NB4 (cell line): ENCODE measurements at regions not wholly inside any gene's neighbourhood (a gene's known extent, or its start where the extent isn't known, plus 50 kb on each side); places are given as distances from the start of the nearest gene placed in this dataset.
"Not testable (repeated sequence)": the region's sequence is repeated elsewhere in the genome, so short reads cannot be mapped to it uniquely, and the experiment has no call there.

Experiments used
- DNase-seq: peaks from one replicate; pipeline ENCODE4 v3.0.0; 2010; ENCODE audit warnings: low read depth
- H3K4me3 ChIP-seq: one replicate; pipeline ENCODE4 v1.5.1; 2011; ENCODE audit warnings: mild to moderate bottlenecking, low read depth, low read length, moderate library complexity
- CTCF ChIP-seq: IDR thresholded peaks from one replicate; pipeline ENCODE4 v1.5.1; 2012; ENCODE audit warnings: low read depth, low read length
- MAX ChIP-seq: IDR thresholded peaks from 2 replicates; pipeline ENCODE4 v1.6.1; 2011; ENCODE audit warnings: low read depth, low read length
- MYC ChIP-seq: IDR thresholded peaks from 2 replicates; pipeline ENCODE4 v1.6.1; 2011; ENCODE audit warnings: low read depth, low read length
- POLR2A ChIP-seq: IDR thresholded peaks from 2 replicates; pipeline ENCODE4 v1.6.1; 2011; ENCODE audit warnings: mild to moderate bottlenecking; ENCODE audit not compliant: insufficient read length; ENCODE audit errors: extremely low read depth

- TF ChIP-seq POLR2A (no peak), MYC (no peak), MAX (no peak), CTCF (peak; percentile 72)
- H3K4me3 ChIP-seq, result no peak overlapping the region
- peak; percentile 70 for DNase-seq
Observed at GRCh38 chr15:95024351-95024750, 793.0 kb downstream of the MCTP2 start.

GRCh38 chr15:95025924-95026728 is 794.8 kb downstream of the MCTP2 start:
- DNase-seq, result peak; percentile 76
- no peak overlapping the region for H3K4me3 ChIP-seq
- TF ChIP-seq MYC (no peak), CTCF (peak; percentile 73)

- no peak for TF ChIP-seq CTCF
- TF ChIP-seq POLR2A, result no peak
- no peak for TF ChIP-seq MYC
- TF ChIP-seq MAX, result no peak
- DNase-seq, result no peak
- H3K4me3 ChIP-seq, result no peak overlapping the region
Observed at GRCh38 chr15:95027981-95028380, 796.6 kb downstream of the MCTP2 start.

- DNase-seq, result no peak
- no peak for TF ChIP-seq POLR2A
- no peak for TF ChIP-seq MYC
- TF ChIP-seq CTCF, result no peak
- TF ChIP-seq MAX, result no peak
- no peak overlapping the region for H3K4me3 ChIP-seq
Observed at GRCh38 chr15:95032156-95032555, 800.8 kb downstream of the MCTP2 start.

- TF ChIP-seq MYC (no peak), POLR2A (no peak), MAX (no peak), CTCF (no peak)
- no peak overlapping the region for H3K4me3 ChIP-seq
- no peak for DNase-seq
Observed at GRCh38 chr15:95035106-95035505, 803.7 kb downstream of the MCTP2 start.

- no peak for DNase-seq
- no peak for TF ChIP-seq CTCF
- no peak for TF ChIP-seq MAX
- TF ChIP-seq POLR2A, result no peak
- no peak for TF ChIP-seq MYC
- no peak overlapping the region for H3K4me3 ChIP-seq
Observed at GRCh38 chr15:95041297-95041696, 809.9 kb downstream of the MCTP2 start.

- not testable (repeated sequence) for DNase-seq, H3K4me3 ChIP-seq
Observed at GRCh38 chr15:95043236-95043932, 812.0 kb downstream of the MCTP2 start.
